ENCODE measurements at regions not wholly inside any gene's neighbourhood (a gene's known extent, or its start where the extent isn't known, plus 50 kb on each side); places are given as distances from the start of the nearest gene placed in this dataset.

GRCh38 chr2:41405441-41405840 is 642.4 kb upstream of the PKDCC start:
- Histone ChIP-seq H3K4me2 (ENCODE audit: low read length) (no peak overlapping the region), H4K20me1 (ENCODE audit: insufficient read depth, low read length) (no peaks in the 10 kb centered on the region), H3K27ac (ENCODE audit: low read depth, low read length, poor library complexity, severe bottlenecking) (no peak overlapping the region), H3K79me2 (ENCODE audit: insufficient read depth, low read depth, low read length) (no peaks in the 10 kb centered on the region), H3K4me1 (ENCODE audit: insufficient read depth, low read length, poor library complexity, severe bottlenecking) (no peaks in the 10 kb centered on the region), H2AFZ (ENCODE audit: low read length) (no peak overlapping the region), H3K36me3 (ENCODE audit: insufficient read depth, low read length) (no peaks in the 10 kb centered on the region), H3K4me3 (ENCODE audit: low read depth, low read length, poor library complexity, severe bottlenecking) (no peak overlapping the region), H3K9me3 (ENCODE audit: low read length) (no peaks in the 10 kb centered on the region), H3K9me2 (ENCODE audit: insufficient read depth, low read length) (no peaks in the 10 kb centered on the region)
- POLR2A ChIA-PET = no interaction called here
- BruUV-seq (replicated peaks) = no TSS peak
- DNase-seq (ENCODE audit: low spot score) = no peak
- intact Hi-C loops (cut with micrococcal nuclease; ENCODE audit: unreplicated experiment) = no loop called here
- no peak for TF ChIP-seq CTCF (conservative IDR thresholded peaks at IDR 0.05; ENCODE audit: low read length)
- no peak for TF ChIP-seq EZH2phosphoT487 (IDR thresholded peaks at IDR 0.05; ENCODE audit: borderline replicate concordance, low read depth, low read length)
- CTCF ChIA-PET (ENCODE audit: unreplicated experiment) = no interaction called here

GRCh38 chr2:41409328-41409727 is 638.5 kb upstream of the PKDCC start:
- DNase-seq (ENCODE audit: low spot score) = no peak
- TF ChIP-seq CTCF (conservative IDR thresholded peaks at IDR 0.05; ENCODE audit: low read length) = no peak
- TF ChIP-seq EZH2phosphoT487 (IDR thresholded peaks at IDR 0.05; ENCODE audit: borderline replicate concordance, low read depth, low read length) = no peak
- no peaks in the 10 kb centered on the region for H3K36me3 ChIP-seq (ENCODE audit: insufficient read depth, low read length)
- no peaks in the 10 kb centered on the region for H4K20me1 ChIP-seq (ENCODE audit: insufficient read depth, low read length)
- H3K9me3 ChIP-seq (ENCODE audit: low read length) = no peaks in the 10 kb centered on the region
- ChIA-PET POLR2A (no interaction called here), CTCF (ENCODE audit: unreplicated experiment) (no interaction called here)
- H3K4me1 ChIP-seq (ENCODE audit: insufficient read depth, low read length, poor library complexity, severe bottlenecking) = no peaks in the 10 kb centered on the region
- BruUV-seq (replicated peaks) = no TSS peak
- intact Hi-C loops (cut with micrococcal nuclease; ENCODE audit: unreplicated experiment) = no loop called here
- H2AFZ ChIP-seq (ENCODE audit: low read length) = no peak overlapping the region
- no peak overlapping the region for H3K4me2 ChIP-seq (ENCODE audit: low read length)
- no peak overlapping the region for H3K4me3 ChIP-seq (ENCODE audit: low read depth, low read length, poor library complexity, severe bottlenecking)
- no peak overlapping the region for H3K27ac ChIP-seq (ENCODE audit: low read depth, low read length, poor library complexity, severe bottlenecking)
- no peaks in the 10 kb centered on the region for H3K9me2 ChIP-seq (ENCODE audit: insufficient read depth, low read length)
- H3K79me2 ChIP-seq (ENCODE audit: insufficient read depth, low read depth, low read length) = no peaks in the 10 kb centered on the region

- TF ChIP-seq EZH2phosphoT487 (IDR thresholded peaks at IDR 0.05; ENCODE audit: borderline replicate concordance, low read depth, low read length) (no peak), CTCF (conservative IDR thresholded peaks at IDR 0.05; ENCODE audit: low read length) (no peak)
- no peaks in the 10 kb centered on the region for H3K9me3 ChIP-seq (ENCODE audit: low read length)
- no peaks in the 10 kb centered on the region for H3K36me3 ChIP-seq (ENCODE audit: insufficient read depth, low read length)
- no peak overlapping the region for H3K4me2 ChIP-seq (ENCODE audit: low read length)
- no TSS peak for BruUV-seq (replicated peaks)
- intact Hi-C loops (cut with micrococcal nuclease; ENCODE audit: unreplicated experiment) = no loop called here
- H3K4me1 ChIP-seq (ENCODE audit: insufficient read depth, low read length, poor library complexity, severe bottlenecking) = no peaks in the 10 kb centered on the region
- no peak for DNase-seq (ENCODE audit: low spot score)
- no peak overlapping the region for H3K4me3 ChIP-seq (ENCODE audit: low read depth, low read length, poor library complexity, severe bottlenecking)
- H3K9me2 ChIP-seq (ENCODE audit: insufficient read depth, low read length) = no peaks in the 10 kb centered on the region
- no peak overlapping the region for H3K27ac ChIP-seq (ENCODE audit: low read depth, low read length, poor library complexity, severe bottlenecking)
- ChIA-PET POLR2A (no interaction called here), CTCF (ENCODE audit: unreplicated experiment) (no interaction called here)
- H4K20me1 ChIP-seq (ENCODE audit: insufficient read depth, low read length) = no peaks in the 10 kb centered on the region
- H3K79me2 ChIP-seq (ENCODE audit: insufficient read depth, low read depth, low read length) = no peaks in the 10 kb centered on the region
- no peak overlapping the region for H2AFZ ChIP-seq (ENCODE audit: low read length)
Measured at GRCh38 chr2:41410011-41410410, 637.8 kb upstream of the PKDCC start.
